ENCODE measurements at regions not wholly inside any gene's neighbourhood (a gene's known extent, or its start where the extent isn't known, plus 50 kb on each side); places are given as distances from the start of the nearest gene placed in this dataset.
"Not testable (repeated sequence)": the region's sequence is repeated elsewhere in the genome, so short reads cannot be mapped to it uniquely, and the experiment has no call there.

- no peak for DNase-seq
Observed at GRCh38 chr17:27066315-27066714, 227.6 kb upstream of the WSB1 start.

- DNase-seq: no peak
Observed at GRCh38 chr17:27069842-27070508, 223.9 kb upstream of the WSB1 start.

- no peak for DNase-seq
Observed at GRCh38 chr17:27070836-27071235, 223.1 kb upstream of the WSB1 start.

DNA sequence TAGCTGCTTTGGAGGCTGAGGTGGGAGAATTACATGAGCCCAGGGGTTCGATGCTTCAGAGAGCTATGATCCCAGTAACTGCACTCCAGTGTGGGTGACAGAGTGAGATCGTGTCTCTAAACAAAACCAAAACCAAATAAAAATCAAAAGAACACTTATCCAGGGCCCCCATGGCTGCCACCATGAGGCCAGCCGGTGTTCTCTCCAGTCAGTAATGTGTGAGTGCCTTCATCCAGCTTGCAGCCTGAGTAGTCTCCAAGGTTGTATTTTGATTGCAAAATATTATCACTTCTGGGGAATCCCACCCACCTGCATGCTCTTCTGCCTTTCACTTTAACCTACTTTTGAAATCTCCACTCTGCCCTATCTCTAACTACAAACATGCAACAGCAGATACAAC is 221.0 kb upstream of the WSB1 start:
- DNase-seq: no peak

DNA sequence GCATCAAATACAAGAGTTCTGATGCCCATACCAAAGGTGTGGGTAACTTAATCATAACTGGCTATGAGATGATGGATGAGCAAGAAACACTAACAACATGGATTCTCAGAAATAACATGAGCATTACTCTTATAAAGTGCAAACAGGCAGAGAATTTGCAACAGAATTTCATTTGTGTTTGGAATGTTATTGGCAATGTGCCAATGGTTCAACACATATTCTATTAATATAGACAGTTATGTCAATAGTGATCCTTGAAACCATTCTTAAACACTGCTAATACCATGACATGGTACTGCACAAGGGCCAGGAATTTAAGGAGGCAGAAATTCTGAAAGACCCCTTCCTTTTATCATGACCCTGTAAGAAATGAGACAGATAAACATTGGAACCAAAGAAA is 217.1 kb upstream of the WSB1 start:
- DNase-seq: no peak

DNA sequence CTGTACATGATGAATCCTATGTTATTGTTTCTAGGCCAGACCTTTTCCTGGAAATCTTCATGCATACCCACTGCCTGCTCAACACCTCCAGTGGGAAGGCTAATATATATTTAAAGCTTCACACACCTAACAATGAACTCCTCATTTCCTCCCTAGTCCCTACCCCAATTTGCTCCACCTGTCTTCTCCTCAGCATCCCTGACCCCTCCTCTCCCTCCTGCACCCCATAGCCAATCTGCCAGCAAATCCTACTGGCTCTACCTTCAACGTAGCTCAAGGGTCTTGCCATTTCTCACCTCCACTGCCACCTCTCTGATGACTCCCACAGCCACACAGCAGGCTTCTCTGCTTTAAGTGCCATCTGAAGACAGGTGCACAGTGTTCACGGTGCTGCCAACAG is 215.6 kb upstream of the WSB1 start:
- DNase-seq: no peak

GRCh38 chr17:27079660-27080059 is 214.3 kb upstream of the WSB1 start:
- no peak for DNase-seq

GRCh38 chr17:27081002-27081638 is 212.8 kb upstream of the WSB1 start:
- no peak for DNase-seq

DNA sequence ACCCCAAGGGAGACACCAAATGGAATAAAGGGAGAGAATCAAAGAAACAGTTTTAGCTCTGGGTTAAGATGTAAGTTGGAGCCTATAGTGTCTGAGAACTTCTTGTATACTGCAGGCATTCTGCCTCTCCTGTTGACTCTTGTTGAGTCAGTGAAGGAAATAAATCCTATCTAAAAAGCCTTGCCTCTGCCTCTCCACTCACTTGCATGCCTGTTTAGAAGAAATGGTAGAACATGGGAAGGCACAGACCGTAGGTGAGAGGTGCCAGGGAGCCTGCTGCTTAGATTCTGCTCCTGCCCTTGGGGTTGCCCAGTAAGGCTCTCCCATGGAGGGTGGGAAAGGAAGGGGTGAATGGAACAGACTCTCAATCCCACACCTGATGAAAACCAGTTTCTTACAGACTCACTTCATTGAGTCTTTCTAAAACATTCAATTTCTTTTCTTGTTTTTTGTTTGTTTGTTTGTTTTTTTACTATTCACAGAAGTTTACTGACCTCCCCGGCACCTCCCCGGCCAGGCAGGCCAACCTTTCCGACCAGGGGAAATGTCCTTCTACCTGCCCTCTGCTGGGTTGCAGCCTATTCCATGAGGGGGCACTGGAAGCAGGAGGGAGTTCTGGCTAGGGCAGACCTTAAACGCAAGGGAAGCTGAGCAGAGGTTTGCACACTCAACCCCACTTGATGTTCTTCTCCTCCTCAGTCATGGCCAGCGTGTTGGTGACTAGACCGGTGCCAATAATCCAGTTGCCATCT is 211.7 kb upstream of the WSB1 start:
- DNase-seq: no peak

- DNase-seq: no peak
Observed at GRCh38 chr17:27082775-27083154, 211.1 kb upstream of the WSB1 start.

GRCh38 chr17:27083408-27084185 is 210.3 kb upstream of the WSB1 start:
- DNase-seq: no peak

- DNase-seq: no peak
Observed at GRCh38 chr17:27085517-27085916, 208.4 kb upstream of the WSB1 start.

DNA sequence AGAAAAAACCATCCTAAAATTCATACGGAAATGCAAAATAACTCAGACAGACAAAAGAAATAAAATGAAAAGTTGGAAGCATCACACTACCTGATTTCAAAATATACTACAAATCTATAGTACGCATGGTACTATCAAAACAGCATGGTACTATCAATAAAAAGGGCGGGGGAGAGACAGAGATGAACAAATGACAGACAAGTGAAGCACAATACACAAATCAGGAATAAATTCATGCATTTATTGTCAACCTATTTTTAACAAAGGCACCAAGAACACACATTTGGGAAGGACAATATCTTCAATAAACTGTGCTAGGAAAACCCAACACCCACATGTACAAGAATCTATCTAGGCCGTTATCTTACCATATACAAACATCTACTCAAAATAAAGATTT is 207.4 kb upstream of the WSB1 start:
- no peak for DNase-seq

GRCh38 chr17:27087935-27088766 is 205.8 kb upstream of the WSB1 start:
- no peak for DNase-seq

DNA sequence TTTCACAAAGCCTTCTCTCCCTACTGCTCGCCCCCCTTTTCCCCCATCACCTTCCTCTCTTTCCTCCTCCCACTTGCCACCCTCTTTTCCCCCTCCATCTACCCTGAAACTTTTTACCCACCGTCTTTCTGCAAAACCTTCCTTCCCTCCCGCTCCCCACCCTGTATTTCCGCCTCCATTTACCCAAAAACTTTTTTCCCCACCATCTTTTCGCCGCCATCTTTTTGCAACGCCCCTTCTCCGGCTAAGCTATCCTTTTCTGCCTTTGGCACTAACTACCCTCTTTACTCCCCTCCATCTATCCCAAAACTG is 205.2 kb upstream of the WSB1 start:
- no peak for DNase-seq

GRCh38 chr17:27089079-27089928 is 204.6 kb upstream of the WSB1 start:
- not testable (repeated sequence) for DNase-seq

DNA sequence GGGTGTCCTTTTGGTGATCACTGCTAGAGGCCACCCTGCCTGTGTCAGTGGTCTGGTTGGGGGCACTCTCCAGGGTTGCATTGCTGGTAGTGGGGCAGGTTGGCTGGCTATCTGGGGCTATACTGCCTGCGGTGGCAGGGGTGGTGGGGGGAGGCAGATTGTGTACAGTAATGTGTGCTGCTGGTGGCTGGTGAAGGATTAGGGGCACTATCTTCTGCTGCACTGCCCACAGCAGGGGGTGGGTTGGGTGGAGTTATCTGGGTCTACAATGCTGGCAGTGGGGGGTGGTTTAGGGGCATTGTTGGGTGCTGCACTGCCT is 204.0 kb upstream of the WSB1 start:
- DNase-seq: no peak

DNA sequence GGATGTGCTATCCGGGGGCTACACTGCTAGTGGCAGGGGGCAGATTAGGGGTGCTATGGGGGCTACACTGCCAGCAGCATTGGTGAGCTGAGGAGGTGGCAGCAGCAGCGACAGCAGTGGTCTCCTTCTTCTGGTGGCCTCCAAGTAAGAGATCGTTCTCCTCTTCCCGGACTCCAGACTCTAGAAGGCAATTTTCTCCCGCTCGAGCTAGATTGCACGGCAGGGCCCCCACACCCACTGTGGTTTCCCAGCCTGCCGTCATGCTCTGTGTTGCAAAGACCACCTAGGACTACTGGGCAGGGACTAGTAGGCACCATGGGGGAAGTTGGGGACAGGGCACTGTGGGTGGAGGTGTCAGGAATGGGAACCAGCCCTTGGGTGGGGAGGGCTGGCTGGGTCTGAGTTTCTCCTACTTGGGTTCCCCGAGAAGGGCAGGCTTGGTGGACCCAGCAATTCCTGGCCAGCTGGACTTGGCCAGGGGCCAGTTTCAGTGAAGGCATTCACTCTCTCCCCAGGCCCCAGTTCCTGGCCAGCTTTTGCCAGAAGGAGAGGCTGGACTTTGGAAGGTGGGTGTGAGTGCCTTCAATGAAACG is 203.4 kb upstream of the WSB1 start:
- DNase-seq: not testable (repeated sequence)

DNA sequence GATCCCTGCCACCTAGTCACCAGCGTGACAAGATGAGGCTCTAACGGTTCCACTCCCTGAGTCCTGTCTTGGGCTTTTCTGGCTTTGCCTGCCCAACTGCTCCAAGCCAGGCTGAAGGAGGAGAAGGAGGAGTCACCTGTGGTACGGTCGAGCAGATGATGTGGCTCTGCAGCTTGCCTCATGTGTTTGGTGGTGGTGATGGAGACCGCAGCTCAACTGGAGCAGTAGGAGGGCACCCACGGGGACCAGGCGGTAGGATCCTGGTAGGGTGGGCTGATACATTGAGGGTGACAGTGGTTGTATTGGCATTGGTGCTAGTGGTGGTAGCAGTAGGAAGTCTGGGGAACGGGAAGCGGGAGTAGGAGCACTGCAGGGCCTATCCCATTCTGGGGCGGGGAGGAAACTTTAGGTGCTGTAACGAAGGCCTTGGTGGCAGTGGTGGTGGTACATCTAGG is 202.8 kb upstream of the WSB1 start:
- DNase-seq: no peak

DNA sequence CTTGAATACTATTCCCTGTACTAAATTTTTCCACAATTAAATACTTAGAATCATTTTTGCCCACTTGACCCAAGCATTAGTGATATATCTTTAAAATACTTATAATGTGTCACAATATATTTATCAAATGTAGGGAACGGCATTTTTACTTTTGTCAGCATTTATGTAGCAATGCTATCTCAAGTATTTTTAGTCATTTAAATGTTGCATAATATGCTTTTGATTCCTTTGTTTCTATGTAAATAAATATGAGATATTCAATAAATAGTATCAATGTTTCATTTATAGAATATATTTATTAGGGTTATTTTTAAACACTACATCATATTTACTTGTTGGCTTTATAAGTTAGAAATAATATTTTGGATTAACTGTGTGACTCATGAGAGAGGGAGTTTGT is 199.7 kb upstream of the WSB1 start:
- not testable (repeated sequence) for DNase-seq

DNA sequence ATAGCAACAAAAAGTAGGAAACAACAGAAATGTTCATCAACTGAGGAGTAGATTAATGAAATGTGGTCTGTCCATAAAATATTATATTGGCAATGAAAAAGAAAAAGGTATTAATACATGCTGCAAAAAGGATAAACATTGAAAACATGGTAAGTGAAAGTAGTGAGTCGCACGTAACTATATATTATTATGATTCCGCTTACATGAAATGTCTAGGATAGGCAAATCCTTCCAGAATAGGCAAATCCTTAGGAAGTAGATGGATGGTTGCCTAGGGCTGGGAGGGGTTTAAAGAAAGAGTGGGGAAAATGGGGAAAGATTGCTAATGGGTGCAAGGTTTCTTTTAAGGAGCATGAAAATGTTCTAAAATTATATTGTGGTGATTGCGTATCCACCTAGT is 198.1 kb upstream of the WSB1 start:
- DNase-seq: not testable (repeated sequence)

Measured in NCI-H1092 treated with DMSO at 0.1 percent for 48 hours (cell line).